ENCODE measurements at regions not wholly inside any gene's neighbourhood (a gene's known extent, or its start where the extent isn't known, plus 50 kb on each side); places are given as distances from the start of the nearest gene placed in this dataset.

GRCh38 chr5:17161662-17162061 lies 55.8 kb upstream of the BASP1 start:
- Histone ChIP-seq H3K4me1 (ENCODE audit: low read depth) (peaks cover 4% of the 10 kb centered on the region), H3K27me3 (no peaks in the 10 kb centered on the region), H3K36me3 (no peaks in the 10 kb centered on the region), H3K4me3 (no peak overlapping the region), H3K27ac (no peak overlapping the region), H3K9me3 (ENCODE audit: low read depth) (no peaks in the 10 kb centered on the region)
- DNase-seq (ENCODE audit: low read depth in 1 of 2, low spot score in 1 of 2) = no peak
- no peak for TF ChIP-seq CTCF (IDR thresholded peaks at IDR 0.05; ENCODE audit: low read depth, low read length)

GRCh38 chr5:17163221-17163620 lies 54.2 kb upstream of the BASP1 start:
- Histone ChIP-seq H3K27me3 (no peaks in the 10 kb centered on the region), H3K9me3 (ENCODE audit: low read depth) (no peaks in the 10 kb centered on the region), H3K27ac (no peak overlapping the region), H3K4me3 (no peak overlapping the region), H3K36me3 (no peaks in the 10 kb centered on the region), H3K4me1 (ENCODE audit: low read depth) (peaks cover 4% of the 10 kb centered on the region)
- DNase-seq (ENCODE audit: low read depth in 1 of 2, low spot score in 1 of 2) = no peak
- no peak for TF ChIP-seq CTCF (IDR thresholded peaks at IDR 0.05; ENCODE audit: low read depth, low read length)

- peaks cover 4% of the 10 kb centered on the region for H3K4me1 ChIP-seq (ENCODE audit: low read depth)
- no peak for DNase-seq (ENCODE audit: low read depth in 1 of 2, low spot score in 1 of 2)
- H3K9me3 ChIP-seq (ENCODE audit: low read depth) = no peaks in the 10 kb centered on the region
- H3K27me3 ChIP-seq = no peaks in the 10 kb centered on the region
- no peak for TF ChIP-seq CTCF (IDR thresholded peaks at IDR 0.05; ENCODE audit: low read depth, low read length)
- H3K4me3 ChIP-seq = no peak overlapping the region
- no peaks in the 10 kb centered on the region for H3K36me3 ChIP-seq
- no peak overlapping the region for H3K27ac ChIP-seq
These were observed 50.1 kb upstream of the BASP1 start for GRCh38 chr5:17167171-17167891.

Data from cardiac muscle cell (in vitro differentiated cells and primary cell).